ENCODE measurements at regions not wholly inside any gene's neighbourhood (a gene's known extent, or its start where the extent isn't known, plus 50 kb on each side); places are given as distances from the start of the nearest gene placed in this dataset.

- no peak for TF ChIP-seq EGR1 (IDR thresholded peaks at IDR 0.05; ENCODE audit: borderline replicate concordance in 1 of 2, low read depth in 2 of 2, low read length in 2 of 2)
These were observed 376.9 kb upstream of the FZD8 start (continued) for GRCh38 chr10:36018996-36019395.

GRCh38 chr10:36017137-36017536 lies 375.0 kb upstream of the FZD8 start:
- Histone ChIP-seq H3K4me1 (ENCODE audit: control insufficient read depth, insufficient read depth, low read length) (no peaks in the 10 kb centered on the region), H3K9me3 (replicated peaks; ENCODE audit: control insufficient read depth, insufficient read depth, low read length) (no peaks in the 10 kb centered on the region), H3K9ac (ENCODE audit: control insufficient read depth, insufficient read depth, low read length) (no peak overlapping the region), H3K36me3 (ENCODE audit: control insufficient read depth in 2 of 2, insufficient read depth in 2 of 2, low read length in 1 of 2) (no peaks in the 10 kb centered on the region), H3K79me2 (ENCODE audit: control insufficient read depth, insufficient read depth, low read length) (no peaks in the 10 kb centered on the region), H3K27ac (ENCODE audit: control insufficient read depth, insufficient read depth) (no peak overlapping the region), H3K4me3 (no peak overlapping the region), H3K4me2 (ENCODE audit: control insufficient read depth, insufficient read depth) (no peak overlapping the region), H2AFZ (ENCODE audit: control insufficient read depth, low read depth, low read length) (no peak overlapping the region), H3K27me3 (replicated peaks in 1 of 2; ENCODE audit: control insufficient read depth in 2 of 2, insufficient read depth in 2 of 2, low read length in 1 of 2) (no peaks in the 10 kb centered on the region), H4K20me1 (ENCODE audit: control insufficient read depth, insufficient read depth) (no peaks in the 10 kb centered on the region)
- ATAC-seq (no peak), FAIRE-seq (no peak), DNase-seq (ENCODE audit: low read depth, low spot score) (no peak)
- no TSS peak for BruUV-seq (replicated peaks)
- TF ChIP-seq ZNF24 (IDR thresholded peaks at IDR 0.05), result no peak
- TF ChIP-seq NR2C1 (IDR thresholded peaks at IDR 0.05), result no peak
- no peak for TF ChIP-seq PBX3 (IDR thresholded peaks at IDR 0.05; ENCODE audit: insufficient replicate concordance, low read depth, low read length)
- TF ChIP-seq CREB1 (IDR thresholded peaks at IDR 0.05; ENCODE audit: low read depth), result no peak
- no peak for TF ChIP-seq ZBTB4 (CRISPR knock-in tag; IDR thresholded peaks at IDR 0.05)
- ChIA-PET POLR2A (no interaction called here), RAD21 (ENCODE audit: unreplicated experiment) (no interaction called here), SMC1A (ENCODE audit: uncharacterized antibody, unreplicated experiment) (no interaction called here), CTCF (no interaction called here)
- 65% methylated on average over 2 of the region's 2 CpGs for WGBS (ENCODE audit: insufficient coverage, insufficient replicate concordance, low lambda C conversion rate, missing lambda C conversion rate)
- in situ Hi-C loops (cut with MboI) (no loop called here), intact Hi-C loops (cut with micrococcal nuclease; ENCODE audit: unreplicated experiment) (no loop called here)
